K562 (cell line): ENCODE measurements at regions not wholly inside any gene's neighbourhood (a gene's known extent, or its start where the extent isn't known, plus 50 kb on each side); places are given as distances from the start of the nearest gene placed in this dataset.

Experiments used
- ATAC-seq: fragments of 200-7000 bp; cut with Tn5 transposase; 3 replicates; pipeline ENCODE4 v1.9.1; 2020; ENCODE audit warnings: moderate library complexity
- BruUV-seq: library from RNA; stranded (reverse); fragments of 400-500 nt; replicated peaks from 2 replicates; lab custom pipeline; 2021; lab: Mats Ljungman, UMichigan
- CTCF ChIA-PET: fragments of 300-600 bp; formaldehyde crosslinking; extraction: SDS; loops from one replicate; lab custom pipeline; 2021; ENCODE audit warnings: low intra/inter-chr PET ratio; lab: Yijun Ruan, JAX
- POLR2A ChIA-PET: fragments of 300-600, 350-650 bp; sonication (Branson Sonifier 250); formaldehyde crosslinking; extraction: SDS; loops from one replicate; lab custom pipeline; 2021; ENCODE audit warnings: antibody characterized with exemption, inconsistent platforms; lab: Yijun Ruan, JAX
- DNase-seq, 4 experiments: peaks; one replicate each; pipeline versions ENCODE4 v3.0.0 to v3.0.0-alpha.2; 2011 to 2018; ENCODE audit warnings: low spot score in 3 of 4, mixed read lengths in 3 of 4; ENCODE audit errors: extremely low read depth in 1 of 4
- FAIRE-seq: peaks from 2 replicates; lab custom pipeline; 2011; peaks lifted over from hg19 to GRCh38; lab: Jason Lieb, UNC
- H2AFZ ChIP-seq: 2 replicates; pipeline ENCODE4 v1.6.0; 2011; ENCODE audit warnings: low read depth, low read length, control low read depth, inconsistent platforms
- H3K27ac ChIP-seq: fragments of 200-600 bp; 3 replicates; pipeline ENCODE4 v1.8.0; 2011; ENCODE audit warnings: low read depth, mild to moderate bottlenecking, control low read depth, inconsistent platforms, low read length, moderate library complexity, mixed read lengths; ENCODE audit errors: extremely low read depth
- H3K27me3 ChIP-seq, 2 experiments: fragments of 300-600 bp in 1 of 2; 2 replicates in 1 of 2; 3 replicates in 1 of 2; pipeline versions ENCODE4 v1.6.0 to v1.8.0; 2011; ENCODE audit warnings: inconsistent platforms in 2 of 2, low read length in 2 of 2, mild to moderate bottlenecking in 1 of 2, mixed read lengths in 1 of 2, moderate library complexity in 1 of 2; ENCODE audit not compliant: control insufficient read depth in 2 of 2, insufficient read depth in 2 of 2
- H3K36me3 ChIP-seq: fragments of 300-600 bp; 3 replicates; pipeline ENCODE4 v1.8.0; 2011; ENCODE audit warnings: mild to moderate bottlenecking, low read length, inconsistent platforms; ENCODE audit not compliant: control insufficient read depth, insufficient read depth
- H3K4me1 ChIP-seq, 2 experiments: fragments of 200-600 bp in 1 of 2; replicated peaks in 1 of 2; 2 replicates in 1 of 2; 3 replicates in 1 of 2; pipeline versions ENCODE4 v1.5.1 to v1.8.0; 2011; ENCODE audit warnings: inconsistent platforms in 2 of 2, low read length in 2 of 2, mild to moderate bottlenecking in 1 of 2, mixed read lengths in 1 of 2, moderate library complexity in 1 of 2; ENCODE audit not compliant: control insufficient read depth in 2 of 2, insufficient read depth in 2 of 2
- H3K4me2 ChIP-seq: 2 replicates; pipeline ENCODE4 v1.6.1; 2011; ENCODE audit warnings: low read length, control low read depth, inconsistent platforms, mixed read lengths; ENCODE audit not compliant: insufficient read depth
- H3K4me3 ChIP-seq: fragments of 200-600 bp; sonication (generic), shearing (Covaris generic); 2 replicates; pipeline ENCODE4 v1.5.1; 2016; ENCODE audit warnings: control low read depth, inconsistent platforms
- H3K79me2 ChIP-seq: fragments of 200-600 bp; 3 replicates; pipeline ENCODE4 v1.8.0; 2011; ENCODE audit warnings: low read length, inconsistent platforms; ENCODE audit not compliant: control insufficient read depth, insufficient read depth
- H3K9ac ChIP-seq, 2 experiments: 2 replicates each; pipeline versions ENCODE4 v1.6.0 to v1.6.1; 2011; ENCODE audit warnings: low read depth in 2 of 2, low read length in 2 of 2, control low read depth in 1 of 2, inconsistent platforms in 1 of 2, mild to moderate bottlenecking in 1 of 2, mixed read lengths in 1 of 2; ENCODE audit not compliant: insufficient read depth in 1 of 2
- H3K9me1 ChIP-seq: one replicate; pipeline ENCODE4 v1.6.0; 2011; ENCODE audit warnings: inconsistent platforms, mild to moderate bottlenecking, low read length, moderate library complexity; ENCODE audit not compliant: control insufficient read depth, insufficient read depth
- H3K9me3 ChIP-seq: replicated peaks from 2 replicates; pipeline ENCODE4 v1.5.1; 2011; ENCODE audit warnings: low read depth, low read length, inconsistent platforms; ENCODE audit not compliant: control insufficient read depth, insufficient read depth
- H4K20me1 ChIP-seq: replicated peaks from 2 replicates; pipeline ENCODE4 v1.6.1; 2011; ENCODE audit warnings: low read length, inconsistent platforms, mixed read lengths; ENCODE audit not compliant: control insufficient read depth, insufficient read depth
- GMEB1 ChIP-seq: fragments of 250-450 bp; sonication (Bioruptor Pico); IDR thresholded peaks from 2 replicates; pipeline ENCODE4 v1.4.0; 2020; ENCODE audit warnings: mild to moderate bottlenecking
- HNRNPL ChIP-seq: fragments of 200-400 bp; formaldehyde crosslinking; IDR thresholded peaks from 2 replicates; pipeline ENCODE4 v1.6.1; 2017; ENCODE audit warnings: low read depth, mild to moderate bottlenecking, low read length
- MCM5 ChIP-seq: fragments of 450-650 bp; IDR thresholded peaks from 2 replicates; pipeline ENCODE4 v1.6.1; 2016; ENCODE audit warnings: low read depth
- NCOA2 ChIP-seq, 2 experiments: fragments of 450-650 bp; IDR thresholded peaks; 2 replicates each; pipeline ENCODE4 v1.6.1; 2018; ENCODE audit warnings: mild to moderate bottlenecking in 2 of 2, moderate library complexity in 1 of 2; ENCODE audit not compliant: partially characterized antibody in 2 of 2
- PML ChIP-seq: IDR thresholded peaks from 2 replicates; pipeline ENCODE4 v1.6.1; 2012; ENCODE audit warnings: low read length, inconsistent platforms
- RBBP5 ChIP-seq: fragments of 200-600 bp; sonication (generic); IDR thresholded peaks from 2 replicates; pipeline ENCODE4 v1.6.1; 2012; ENCODE audit warnings: borderline replicate concordance, mild to moderate bottlenecking, low read length, control low read depth, inconsistent platforms; ENCODE audit not compliant: insufficient read depth, poor library complexity, severe bottlenecking
- RREB1 ChIP-seq: fragments of 250-450 bp; sonication (Bioruptor Pico); IDR thresholded peaks from 2 replicates; pipeline ENCODE4 v1.4.0; 2020
- TBP ChIP-seq: optimal IDR thresholded peaks from 2 replicates; pipeline ENCODE3; 2011; ENCODE audit warnings: low read depth, low read length, improper control_type of control experiment
- TCF7 ChIP-seq: sonication (generic); IDR thresholded peaks from 2 replicates; pipeline ENCODE4 v1.6.1; 2016; ENCODE audit warnings: antibody characterized with exemption, borderline replicate concordance
- THRAP3 ChIP-seq: fragments of 450-650 bp; IDR thresholded peaks from 2 replicates; pipeline ENCODE4 v1.6.1; 2016; ENCODE audit warnings: mild to moderate bottlenecking, inconsistent platforms, borderline replicate concordance
- ZNF551 ChIP-seq: fragments of 250-450 bp; sonication (Bioruptor Pico); IDR thresholded peaks from 2 replicates; pipeline ENCODE4 v1.5.0; 2021; ENCODE audit warnings: mild to moderate bottlenecking, moderate library complexity
- ZNF766 ChIP-seq: fragments of 200-800 bp; sonication (Bioruptor generic); conservative IDR thresholded peaks from 2 replicates; pipeline ENCODE4 v1.6.1; 2016; ENCODE audit warnings: missing genetic modification characterization, missing compliant biosample characterization
- WGBS: fragments of 100-300 bp; shearing (Covaris generic); methylation state at CpG from one replicate; pipeline ENCODE4 v1.1.6; 2016; ENCODE audit warnings: low coverage, mixed read lengths; ENCODE audit not compliant: insufficient coverage; ENCODE audit errors: missing lambda C conversion rate; 5-methylcytosine and 5-hydroxymethylcytosine counted together
- in situ Hi-C: fragments of 300-500 bp; cut with MboI; formaldehyde crosslinking; loops from 4 replicates; pipeline ENCODE4 v1.15.0; 2018; ENCODE audit warnings: inconsistent platforms, mixed read lengths
- intact Hi-C: fragments of 100-400 bp; cut with micrococcal nuclease; formaldehyde crosslinking; loops from 2 replicates; pipeline ENCODE4 v1.14.2; 2022

GRCh38 chr6:148080315-148080714 is 262.3 kb upstream of the SASH1 start:
- in situ Hi-C loops = no loop called here
- BruUV-seq = no TSS peak

More at GRCh38 chr6:148080315-148080714, 262.3 kb upstream of the SASH1 start:
- no peaks in the 10 kb centered on the region for H3K9me3 ChIP-seq
- H4K20me1 ChIP-seq = no peaks in the 10 kb centered on the region
- DNase-seq (no peak), FAIRE-seq (no peak), ATAC-seq (no peak)
- CTCF ChIA-PET = no interaction called here
- H3K4me1 ChIP-seq = no peaks in the 10 kb centered on the region
- H3K9me1 ChIP-seq = no peaks in the 10 kb centered on the region
- H3K4me2 ChIP-seq = no peak overlapping the region
- intact Hi-C loops = no loop called here
- no peaks in the 10 kb centered on the region for H3K27me3 ChIP-seq
- no peak overlapping the region for H3K4me3 ChIP-seq
- TF ChIP-seq NCOA2 (IDR thresholded peaks at IDR 0.05; ENCODE audit: partially characterized antibody in 2 of 2) = no peak
- TF ChIP-seq TCF7 = no peak
- no peak for TF ChIP-seq ZNF766 (CRISPR knock-in tag)
- no peak for TF ChIP-seq MCM5
- no peak for TF ChIP-seq HNRNPL
- TF ChIP-seq ZNF551 (CRISPR knock-in tag) = no peak
- TF ChIP-seq THRAP3 = no peak
- no peak for TF ChIP-seq PML
- TF ChIP-seq RREB1 (CRISPR knock-in tag) = no peak
- no peak for TF ChIP-seq RBBP5
- TF ChIP-seq GMEB1 (CRISPR knock-in tag) = no peak
- TF ChIP-seq TBP = no peak
- POLR2A ChIA-PET = no interaction called here
- WGBS = 0% methylated on average over 1 of the region's 1 CpG
- H3K36me3 ChIP-seq = no peaks in the 10 kb centered on the region
- H3K27ac ChIP-seq = no peak overlapping the region
- H3K9ac ChIP-seq = no peak overlapping the region
- no peaks in the 10 kb centered on the region for H3K79me2 ChIP-seq
- H2AFZ ChIP-seq = no peak overlapping the region
